H1 (cell line): ENCODE measurements at regions not wholly inside any gene's neighbourhood (a gene's known extent, or its start where the extent isn't known, plus 50 kb on each side); places are given as distances from the start of the nearest gene placed in this dataset.

Experiments
- EP300 ChIP-seq, 2 experiments: IDR thresholded peaks; 1 replicate in 1 of 2; 2 replicates in 1 of 2; pipeline ENCODE4 v1.6.1; 2011 to 2012; ENCODE audit warnings: low read depth in 2 of 2, low read length in 2 of 2, mild to moderate bottlenecking in 2 of 2, borderline replicate concordance in 1 of 2, inconsistent platforms in 1 of 2, moderate library complexity in 1 of 2
- NRF1 ChIP-seq: IDR thresholded peaks from 2 replicates; pipeline ENCODE4 v1.6.1; 2011; ENCODE audit warnings: mild to moderate bottlenecking, low read depth, low read length, improper control_type of control experiment
- TF ChIP-seq, protein P1 (sequence below): IDR thresholded peaks from 2 replicates; pipeline ENCODE4 v1.6.1; 2012; ENCODE audit warnings: low read length, inconsistent platforms

- TF ChIP-seq NRF1 (no peak), EP300 (IDR thresholded peaks at IDR 0.05; ENCODE audit: borderline replicate concordance in 1 of 2, low read depth in 2 of 2, low read length in 2 of 2) (no peak)
- TF ChIP-seq, protein P1, sequence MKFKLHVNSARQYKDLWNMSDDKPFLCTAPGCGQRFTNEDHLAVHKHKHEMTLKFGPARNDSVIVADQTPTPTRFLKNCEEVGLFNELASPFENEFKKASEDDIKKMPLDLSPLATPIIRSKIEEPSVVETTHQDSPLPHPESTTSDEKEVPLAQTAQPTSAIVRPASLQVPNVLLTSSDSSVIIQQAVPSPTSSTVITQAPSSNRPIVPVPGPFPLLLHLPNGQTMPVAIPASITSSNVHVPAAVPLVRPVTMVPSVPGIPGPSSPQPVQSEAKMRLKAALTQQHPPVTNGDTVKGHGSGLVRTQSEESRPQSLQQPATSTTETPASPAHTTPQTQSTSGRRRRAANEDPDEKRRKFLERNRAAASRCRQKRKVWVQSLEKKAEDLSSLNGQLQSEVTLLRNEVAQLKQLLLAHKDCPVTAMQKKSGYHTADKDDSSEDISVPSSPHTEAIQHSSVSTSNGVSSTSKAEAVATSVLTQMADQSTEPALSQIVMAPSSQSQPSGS, result no peak
Observed at GRCh38 chr5:5037674-5038073, 102.5 kb upstream of the ADAMTS16 start (continued).
